Loucy (cell line): ENCODE measurements at regions not wholly inside any gene's neighbourhood (a gene's known extent, or its start where the extent isn't known, plus 50 kb on each side); places are given as distances from the start of the nearest gene placed in this dataset.

Experiments used
- H2AFZ ChIP-seq: fragments of 200-600 bp; sonication (generic); 2 replicates; pipeline ENCODE4 v1.6.0; 2016; ENCODE audit warnings: antibody characterized with exemption, mild to moderate bottlenecking, low read length, moderate library complexity
- H3F3A ChIP-seq: fragments of 200-600 bp; 2 replicates; pipeline ENCODE4 v1.6.0; 2016; ENCODE audit warnings: antibody characterized with exemption, low read depth, mild to moderate bottlenecking
- H3K27me3 ChIP-seq: fragments of 200-600 bp; sonication (generic); 2 replicates; pipeline ENCODE4 v1.6.1; 2014; ENCODE audit warnings: low read length, mild to moderate bottlenecking; ENCODE audit not compliant: insufficient read depth, poor library complexity, severe bottlenecking
- H3K36me3 ChIP-seq: fragments of 200-600 bp; sonication (generic); 2 replicates; pipeline ENCODE4 v1.6.1; 2016; ENCODE audit warnings: low read length; ENCODE audit not compliant: insufficient read depth
- H3K4me1 ChIP-seq: fragments of 200-600 bp; sonication (generic); 2 replicates; pipeline ENCODE4 v1.5.1; 2014; ENCODE audit warnings: low read length, mild to moderate bottlenecking; ENCODE audit not compliant: insufficient read depth, poor library complexity, severe bottlenecking
- H3K4me2 ChIP-seq: fragments of 200-600 bp; sonication (generic); 2 replicates; pipeline ENCODE4 v1.6.0; 2014; ENCODE audit warnings: antibody characterized with exemption, low read length, low read depth, mild to moderate bottlenecking; ENCODE audit not compliant: poor library complexity, severe bottlenecking
- H3K4me3 ChIP-seq: fragments of 200-600 bp; sonication (generic); 2 replicates; pipeline ENCODE4 v1.5.1; 2014; ENCODE audit warnings: low read length, mild to moderate bottlenecking, mixed read lengths; ENCODE audit not compliant: poor library complexity, severe bottlenecking
- H3K79me2 ChIP-seq: fragments of 200-600 bp; sonication (generic); 2 replicates; pipeline ENCODE4 v1.6.1; 2014; ENCODE audit warnings: low read length; ENCODE audit not compliant: insufficient read depth
- H3K9ac ChIP-seq: fragments of 200-600 bp; sonication (generic); 2 replicates; pipeline ENCODE4 v1.6.0; 2014; ENCODE audit warnings: mild to moderate bottlenecking, low read depth, low read length, moderate library complexity; ENCODE audit not compliant: poor library complexity, severe bottlenecking
- H3K9me2 ChIP-seq: fragments of 200-600 bp; sonication (generic); replicated peaks from 2 replicates; pipeline ENCODE4 v1.6.1; 2016; ENCODE audit warnings: low read depth, low read length, mixed read lengths
- H3K9me3 ChIP-seq: fragments of 200-600 bp; sonication (generic); 2 replicates; pipeline ENCODE4 v1.6.1; 2014; ENCODE audit warnings: mild to moderate bottlenecking, antibody characterized with exemption, low read length, low read depth; ENCODE audit not compliant: insufficient read depth
- H4K20me1 ChIP-seq: fragments of 200-600 bp; sonication (generic); 2 replicates; pipeline ENCODE4 v1.6.0; 2014; ENCODE audit warnings: antibody characterized with exemption, low read length, mild to moderate bottlenecking; ENCODE audit not compliant: insufficient read depth, poor library complexity, severe bottlenecking
- EZH2phosphoT487 ChIP-seq: fragments of 200-600 bp; IDR thresholded peaks from 2 replicates; pipeline ENCODE4 v1.6.1; 2018; ENCODE audit warnings: antibody characterized with exemption, mild to moderate bottlenecking, moderate library complexity, borderline replicate concordance
- TF ChIP-seq, protein P1 (sequence below): fragments of 200-600 bp; sonication (generic); conservative IDR thresholded peaks from 2 replicates; pipeline ENCODE4 v1.5.1; 2014; ENCODE audit warnings: mild to moderate bottlenecking, antibody characterized with exemption, low read length

DNA sequence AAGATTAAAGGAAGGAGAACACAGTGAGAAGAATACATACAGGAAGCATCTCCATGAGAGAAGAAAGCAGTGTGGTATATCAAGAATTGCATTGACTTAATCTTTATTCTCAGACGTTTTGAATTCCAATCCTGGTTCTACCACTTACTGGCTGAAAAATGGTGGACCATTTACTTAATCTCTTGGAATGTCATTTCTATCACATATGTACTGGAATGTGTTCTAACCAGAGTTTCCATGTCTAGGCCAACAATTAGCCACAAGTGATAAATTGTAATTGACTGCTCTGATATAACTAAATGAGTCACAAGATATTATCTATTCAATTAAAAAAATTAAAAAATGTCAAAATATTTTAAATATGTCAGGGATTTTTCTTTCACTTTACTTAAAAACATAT lies 626.1 kb downstream of the PTPRC start:
- no peaks in the 10 kb centered on the region for H3K4me1 ChIP-seq
- H3K4me3 ChIP-seq: no peak overlapping the region
- no peak overlapping the region for H2AFZ ChIP-seq
- H3K4me2 ChIP-seq: no peak overlapping the region
- H3K79me2 ChIP-seq: no peaks in the 10 kb centered on the region
- H3F3A ChIP-seq: no peaks in the 10 kb centered on the region
- no peak overlapping the region for H3K9ac ChIP-seq
- no peaks in the 10 kb centered on the region for H3K9me2 ChIP-seq
- TF ChIP-seq EZH2phosphoT487: no peak
- TF ChIP-seq, protein P1, sequence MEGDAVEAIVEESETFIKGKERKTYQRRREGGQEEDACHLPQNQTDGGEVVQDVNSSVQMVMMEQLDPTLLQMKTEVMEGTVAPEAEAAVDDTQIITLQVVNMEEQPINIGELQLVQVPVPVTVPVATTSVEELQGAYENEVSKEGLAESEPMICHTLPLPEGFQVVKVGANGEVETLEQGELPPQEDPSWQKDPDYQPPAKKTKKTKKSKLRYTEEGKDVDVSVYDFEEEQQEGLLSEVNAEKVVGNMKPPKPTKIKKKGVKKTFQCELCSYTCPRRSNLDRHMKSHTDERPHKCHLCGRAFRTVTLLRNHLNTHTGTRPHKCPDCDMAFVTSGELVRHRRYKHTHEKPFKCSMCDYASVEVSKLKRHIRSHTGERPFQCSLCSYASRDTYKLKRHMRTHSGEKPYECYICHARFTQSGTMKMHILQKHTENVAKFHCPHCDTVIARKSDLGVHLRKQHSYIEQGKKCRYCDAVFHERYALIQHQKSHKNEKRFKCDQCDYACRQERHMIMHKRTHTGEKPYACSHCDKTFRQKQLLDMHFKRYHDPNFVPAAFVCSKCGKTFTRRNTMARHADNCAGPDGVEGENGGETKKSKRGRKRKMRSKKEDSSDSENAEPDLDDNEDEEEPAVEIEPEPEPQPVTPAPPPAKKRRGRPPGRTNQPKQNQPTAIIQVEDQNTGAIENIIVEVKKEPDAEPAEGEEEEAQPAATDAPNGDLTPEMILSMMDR: no peak
- H3K27me3 ChIP-seq: no peaks in the 10 kb centered on the region
- no peaks in the 10 kb centered on the region for H3K9me3 ChIP-seq
- H4K20me1 ChIP-seq: no peaks in the 10 kb centered on the region
- H3K36me3 ChIP-seq: no peaks in the 10 kb centered on the region

DNA sequence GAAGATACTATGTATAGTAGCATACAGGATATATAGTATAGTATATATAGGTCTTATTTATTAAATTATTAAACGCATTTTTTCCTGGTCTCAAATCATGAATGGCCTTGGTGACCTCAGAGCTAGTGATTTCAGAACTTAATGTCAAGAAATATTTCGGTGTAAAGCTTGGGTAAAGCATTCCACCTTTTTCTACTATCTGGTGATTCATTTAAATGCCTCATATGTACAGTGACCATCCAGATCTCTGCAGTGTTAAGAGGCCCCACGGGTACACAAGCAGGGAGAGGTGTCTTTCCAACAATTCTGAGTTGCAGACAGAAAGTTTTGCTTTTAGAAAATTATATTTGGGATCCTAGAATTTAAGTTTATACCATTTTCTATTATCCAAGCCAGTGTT lies 626.5 kb downstream of the PTPRC start:
- Histone ChIP-seq H3K9me3 (no peaks in the 10 kb centered on the region), H4K20me1 (no peaks in the 10 kb centered on the region), H3K4me1 (no peaks in the 10 kb centered on the region), H3K9ac (no peak overlapping the region), H2AFZ (no peak overlapping the region), H3F3A (no peaks in the 10 kb centered on the region), H3K36me3 (no peaks in the 10 kb centered on the region), H3K27me3 (no peaks in the 10 kb centered on the region), H3K4me2 (no peak overlapping the region), H3K9me2 (no peaks in the 10 kb centered on the region), H3K4me3 (no peak overlapping the region), H3K79me2 (no peaks in the 10 kb centered on the region)
- TF ChIP-seq EZH2phosphoT487: no peak
- TF ChIP-seq, protein P1: no peak

DNA sequence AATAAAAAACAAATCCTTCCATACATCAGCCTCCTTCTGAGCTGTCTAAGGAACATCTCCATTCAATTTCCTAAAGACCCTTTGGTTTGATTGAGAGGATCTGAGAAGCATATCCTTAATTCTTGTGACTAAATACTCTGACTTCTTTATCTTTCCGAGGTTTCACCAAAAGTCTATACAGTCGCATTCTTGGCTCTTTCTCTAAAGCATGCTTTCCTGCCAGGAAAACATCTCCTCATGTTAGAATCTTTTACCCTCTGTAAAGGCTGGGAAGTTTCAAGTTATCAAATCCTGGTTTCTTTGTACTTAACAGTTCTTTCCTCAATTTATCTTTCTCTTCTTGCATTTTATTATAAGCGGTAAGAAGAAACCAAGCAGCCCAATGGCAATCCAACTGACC lies 630.4 kb downstream of the PTPRC start:
- Histone ChIP-seq H3K27me3 (no peaks in the 10 kb centered on the region), H3K4me3 (no peak overlapping the region), H3K4me1 (no peaks in the 10 kb centered on the region), H4K20me1 (no peaks in the 10 kb centered on the region), H3K9ac (no peak overlapping the region), H3K9me2 (no peaks in the 10 kb centered on the region), H2AFZ (no peak overlapping the region), H3K4me2 (no peak overlapping the region), H3F3A (no peaks in the 10 kb centered on the region), H3K79me2 (no peaks in the 10 kb centered on the region), H3K9me3 (no peaks in the 10 kb centered on the region), H3K36me3 (no peaks in the 10 kb centered on the region)
- TF ChIP-seq, protein P1: no peak
- no peak for TF ChIP-seq EZH2phosphoT487
